HTR-8/SVneo (cell line): ENCODE measurements at regions not wholly inside any gene's neighbourhood (a gene's known extent, or its start where the extent isn't known, plus 50 kb on each side); places are given as distances from the start of the nearest gene placed in this dataset.

Experiments
- DNase-seq: peaks from one replicate; pipeline ENCODE4 v3.0.0; 2011; ENCODE audit warnings: low spot score, mixed read lengths; ENCODE audit not compliant: insufficient read length
- FAIRE-seq: peaks from 2 replicates; lab custom pipeline; 2011; peaks lifted over from hg19 to GRCh38; lab: Jason Lieb, UNC

- FAIRE-seq (no peak), DNase-seq (no peak)
These were observed 215.1 kb downstream of the ERMARD start for GRCh38 chr6:169966312-169967181.

GRCh38 chr6:169965657-169966311 lies 214.4 kb downstream of the ERMARD start:
- no peak for FAIRE-seq
- DNase-seq: no peak

GRCh38 chr6:169965239-169965638 lies 213.8 kb downstream of the ERMARD start:
- DNase-seq (no peak), FAIRE-seq (no peak)

- FAIRE-seq: no peak
- DNase-seq: no peak
These were observed 213.2 kb downstream of the ERMARD start for GRCh38 chr6:169964486-169965180.

- FAIRE-seq (no peak), DNase-seq (no peak)
These were observed 212.3 kb downstream of the ERMARD start for GRCh38 chr6:169963581-169964297.

- DNase-seq (no peak), FAIRE-seq (no peak)
These were observed 211.4 kb downstream of the ERMARD start for GRCh38 chr6:169962604-169963469.

GRCh38 chr6:169961772-169962561 lies 210.5 kb downstream of the ERMARD start:
- no peak for FAIRE-seq
- DNase-seq: no peak

- no peak for DNase-seq
- FAIRE-seq: no peak
These were observed 209.6 kb downstream of the ERMARD start for GRCh38 chr6:169960886-169961611.

GRCh38 chr6:169960521-169960885 lies 209.1 kb downstream of the ERMARD start:
- FAIRE-seq (no peak), DNase-seq (no peak)

GRCh38 chr6:169960003-169960344 lies 208.6 kb downstream of the ERMARD start:
- FAIRE-seq (no peak), DNase-seq (no peak)

- no peak for FAIRE-seq
- DNase-seq: no peak
These were observed 207.9 kb downstream of the ERMARD start for GRCh38 chr6:169959136-169960002.

- no peak for FAIRE-seq
These were observed 207.1 kb downstream of the ERMARD start for GRCh38 chr6:169958510-169958909.

GRCh38 chr6:169957351-169957963 lies 206.0 kb downstream of the ERMARD start:
- FAIRE-seq (no peak), DNase-seq (no peak)

More at GRCh38 chr6:169958510-169958909, 207.1 kb downstream of the ERMARD start:
- DNase-seq: no peak

- FAIRE-seq (no peak), DNase-seq (no peak)
These were observed 205.2 kb downstream of the ERMARD start for GRCh38 chr6:169956580-169956979.

GRCh38 chr6:169955731-169956437 lies 204.5 kb downstream of the ERMARD start:
- FAIRE-seq (no peak), DNase-seq (no peak)

GRCh38 chr6:169954977-169955376 lies 203.6 kb downstream of the ERMARD start:
- DNase-seq (no peak), FAIRE-seq (no peak)
